ENCODE measurements at regions not wholly inside any gene's neighbourhood (a gene's known extent, or its start where the extent isn't known, plus 50 kb on each side); places are given as distances from the start of the nearest gene placed in this dataset.
"Not testable (repeated sequence)": the region's sequence is repeated elsewhere in the genome, so short reads cannot be mapped to it uniquely, and the experiment has no call there.

GRCh38 chr11:129733384-129733783 lies 82.3 kb upstream of the TMEM45B start:
- no peak for DNase-seq

GRCh38 chr11:129733981-129734380 lies 81.7 kb upstream of the TMEM45B start:
- DNase-seq: no peak

GRCh38 chr11:129734654-129735053 lies 81.0 kb upstream of the TMEM45B start:
- no peak for DNase-seq

GRCh38 chr11:129737831-129738230 lies 77.8 kb upstream of the TMEM45B start:
- DNase-seq: no peak

GRCh38 chr11:129738242-129738641 lies 77.4 kb upstream of the TMEM45B start:
- no peak for DNase-seq

- DNase-seq: no peak
Measured at GRCh38 chr11:129739339-129739738, 76.3 kb upstream of the TMEM45B start.

- DNase-seq: no peak
Measured at GRCh38 chr11:129740125-129740719, 75.4 kb upstream of the TMEM45B start.

- no peak for DNase-seq
Measured at GRCh38 chr11:129743112-129743815, 72.4 kb upstream of the TMEM45B start.

- DNase-seq: no peak
Measured at GRCh38 chr11:129747071-129747470, 68.6 kb upstream of the TMEM45B start.

- no peak for DNase-seq
Measured at GRCh38 chr11:129749141-129749540, 66.5 kb upstream of the TMEM45B start.

GRCh38 chr11:129750343-129751292 lies 65.0 kb upstream of the TMEM45B start:
- DNase-seq: peak; percentile 52

- no peak for DNase-seq
Measured at GRCh38 chr11:129751511-129751910, 64.1 kb upstream of the TMEM45B start.

- not testable (repeated sequence) for DNase-seq
Measured at GRCh38 chr11:129763569-129763968, 52.1 kb upstream of the TMEM45B start.

- DNase-seq: not testable (repeated sequence)
Measured at GRCh38 chr11:129764204-129764603, 51.4 kb upstream of the TMEM45B start.

Data from NCI-H748 treated with DMSO at 0.1 percent for 48 hours (cell line).